Esophagus muscularis mucosa (tissue), 3 donors: ENCODE measurements at regions not wholly inside any gene's neighbourhood (a gene's known extent, or its start where the extent isn't known, plus 50 kb on each side); places are given as distances from the start of the nearest gene placed in this dataset.

Experiments used
- CTCF ChIP-seq, 3 experiments: fragments of 200-600 bp in 2 of 3; fragments of 450-650 bp in 1 of 3; sonication (generic) in 2 of 3; IDR thresholded peaks; one replicate each; pipeline ENCODE4 v1.5.1; 2017 to 2019; ENCODE audit warnings: antibody characterized with exemption in 3 of 3, mild to moderate bottlenecking in 2 of 3, moderate library complexity in 1 of 3
- POLR2A ChIP-seq: fragments of 450-650 bp; IDR thresholded peaks from one replicate; pipeline ENCODE4 v1.6.1; 2017; ENCODE audit warnings: antibody characterized with exemption, moderate library complexity, mild to moderate bottlenecking, low read depth

GRCh38 chr15:97520689-97521088, 439.8 kb upstream of the ARRDC4 start:
- TF ChIP-seq CTCF (IDR thresholded peaks at IDR 0.05) (no peak), POLR2A (no peak)
